ENCODE measurements at regions not wholly inside any gene's neighbourhood (a gene's known extent, or its start where the extent isn't known, plus 50 kb on each side); places are given as distances from the start of the nearest gene placed in this dataset.
A peak's percentile ranks its signal among the peaks of the same experiment; 100 is the strongest.

GRCh38 chr4:101563126-101563525 is 215.8 kb upstream of the PPP3CA start:
- DNase-seq, result no peak

GRCh38 chr4:101556842-101557241 is 209.5 kb upstream of the PPP3CA start:
- DNase-seq, result no peak

GRCh38 chr4:101555341-101555880 is 208.1 kb upstream of the PPP3CA start:
- no peak for DNase-seq

GRCh38 chr4:101540336-101540735 is 193.0 kb upstream of the PPP3CA start:
- no peak for DNase-seq

- DNase-seq, result no peak
These were observed 181.2 kb upstream of the PPP3CA start for GRCh38 chr4:101528526-101528925.

GRCh38 chr4:101527188-101527587 is 179.9 kb upstream of the PPP3CA start:
- DNase-seq, result peak; percentile 2

- no peak for DNase-seq
These were observed 168.2 kb upstream of the PPP3CA start for GRCh38 chr4:101515566-101515965.

GRCh38 chr4:101515099-101515498 is 167.8 kb upstream of the PPP3CA start:
- no peak for DNase-seq

- DNase-seq, result no peak
These were observed 165.1 kb upstream of the PPP3CA start for GRCh38 chr4:101512416-101512815.

- no peak for DNase-seq
These were observed 154.1 kb upstream of the PPP3CA start for GRCh38 chr4:101501421-101501820.

GRCh38 chr4:101500742-101501141 is 153.4 kb upstream of the PPP3CA start:
- DNase-seq, result no peak

- no peak for DNase-seq
These were observed 127.9 kb upstream of the PPP3CA start for GRCh38 chr4:101475246-101475645.

GRCh38 chr4:101471201-101471600 is 123.9 kb upstream of the PPP3CA start:
- DNase-seq, result no peak

- no peak for DNase-seq
These were observed 117.3 kb upstream of the PPP3CA start for GRCh38 chr4:101464596-101464995.

- DNase-seq, result no peak
These were observed 111.6 kb upstream of the PPP3CA start for GRCh38 chr4:101458914-101459313.

GRCh38 chr4:101458473-101458872 is 111.1 kb upstream of the PPP3CA start:
- DNase-seq, result no peak

- DNase-seq, result no peak
These were observed 103.8 kb upstream of the PPP3CA start for GRCh38 chr4:101451086-101451485.

- no peak for DNase-seq
These were observed 94.1 kb upstream of the PPP3CA start for GRCh38 chr4:101441446-101441845.

GRCh38 chr4:101439926-101440325 is 92.6 kb upstream of the PPP3CA start:
- no peak for DNase-seq

- no peak for DNase-seq
These were observed 74.1 kb upstream of the PPP3CA start for GRCh38 chr4:101421386-101421785.

GRCh38 chr4:101420661-101421060 is 73.3 kb upstream of the PPP3CA start:
- no peak for DNase-seq

GRCh38 chr4:101419336-101420135 is 72.2 kb upstream of the PPP3CA start:
- DNase-seq, result no peak

- no peak for DNase-seq
These were observed 71.1 kb upstream of the PPP3CA start for GRCh38 chr4:101418466-101418865.

GRCh38 chr4:101418055-101418454 is 70.7 kb upstream of the PPP3CA start:
- peak; percentile 10 for DNase-seq

GRCh38 chr4:101417046-101417445 is 69.7 kb upstream of the PPP3CA start:
- no peak for DNase-seq

All from effector CD8-positive, alpha-beta T cell (primary cell).